GM12878 (cell line): ENCODE measurements at regions not wholly inside any gene's neighbourhood (a gene's known extent, or its start where the extent isn't known, plus 50 kb on each side); places are given as distances from the start of the nearest gene placed in this dataset.

ENCODE experiments used
- ATAC-seq: fragments of 200-7000 bp; cut with Tn5 transposase; 3 replicates; pipeline ENCODE4 v1.9.1; 2020; ENCODE audit warnings: mild to moderate bottlenecking, moderate library complexity
- BruUV-seq: library from RNA; stranded (reverse); fragments of 400-500 nt; replicated peaks from 2 replicates; lab custom pipeline; 2021; lab: Mats Ljungman, UMichigan
- CTCF ChIA-PET: fragments of 300-600 bp; sonication (Branson Sonifier 250); formaldehyde crosslinking; extraction: SDS; loops from one replicate; lab custom pipeline; 2021; ENCODE audit warnings: inconsistent platforms; lab: Yijun Ruan, JAX
- POLR2A ChIA-PET: fragments of 350-600 bp; formaldehyde crosslinking; extraction: SDS; loops from one replicate; lab custom pipeline; 2021; ENCODE audit warnings: inconsistent platforms; lab: Charles Lee
- RAD21 ChIA-PET: fragments of 300-600 bp; sonication (Branson Sonifier 250); formaldehyde crosslinking; loops from one replicate; lab custom pipeline; 2023; ENCODE audit warnings: antibody characterized with exemption; ENCODE audit not compliant: unreplicated experiment; lab: Charles Lee
- SMC1A ChIA-PET: fragments of 300-600 bp; sonication (Branson Sonifier 250); formaldehyde crosslinking; loops from one replicate; lab custom pipeline; 2023; ENCODE audit not compliant: unreplicated experiment, uncharacterized antibody; lab: Charles Lee
- DNase-seq: peaks from one replicate; pipeline ENCODE4 v3.0.0-alpha.2; 2011; ENCODE audit warnings: low read depth, low spot score
- FAIRE-seq: peaks from 3 replicates; lab custom pipeline; 2011; peaks lifted over from hg19 to GRCh38; lab: Jason Lieb, UNC
- H2AFZ ChIP-seq: 2 replicates; pipeline ENCODE4 v1.6.0; 2011; ENCODE audit warnings: low read depth, low read length, control low read depth; ENCODE audit not compliant: control insufficient read depth
- H3K27ac ChIP-seq: 2 replicates; pipeline ENCODE4 v1.5.1; 2011; ENCODE audit warnings: control low read depth; ENCODE audit not compliant: control insufficient read depth, insufficient read depth
- H3K27me3 ChIP-seq, 2 experiments: replicated peaks in 1 of 2; 2 replicates each; pipeline versions ENCODE4 v1.6.0 to v1.6.1; 2011; ENCODE audit warnings: low read length in 1 of 2; ENCODE audit not compliant: control insufficient read depth in 2 of 2, insufficient read depth in 2 of 2
- H3K36me3 ChIP-seq, 2 experiments: 2 replicates each; pipeline ENCODE4 v1.5.1; 2011; ENCODE audit warnings: low read length in 1 of 2; ENCODE audit not compliant: control insufficient read depth in 2 of 2, insufficient read depth in 2 of 2
- H3K4me1 ChIP-seq: 2 replicates; pipeline ENCODE4 v1.6.1; 2011; ENCODE audit warnings: mild to moderate bottlenecking, low read length, moderate library complexity, mixed read lengths; ENCODE audit not compliant: control insufficient read depth, insufficient read depth
- H3K4me2 ChIP-seq: 2 replicates; pipeline ENCODE4 v1.6.0; 2011; ENCODE audit warnings: control low read depth; ENCODE audit not compliant: control insufficient read depth, insufficient read depth
- H3K4me3 ChIP-seq: fragments of 200-600 bp; sonication (generic); 2 replicates; pipeline ENCODE4 v1.5.1; 2016
- H3K79me2 ChIP-seq: 2 replicates; pipeline ENCODE4 v1.6.0; 2011; ENCODE audit warnings: low read length; ENCODE audit not compliant: control insufficient read depth, insufficient read depth
- H3K9ac ChIP-seq: 2 replicates; pipeline ENCODE4 v1.8.0; 2011; ENCODE audit warnings: low read length, control low read depth, mixed read lengths; ENCODE audit not compliant: control insufficient read depth, insufficient read depth
- H3K9me3 ChIP-seq: replicated peaks from 3 replicates; pipeline ENCODE4 v1.5.1; 2011; ENCODE audit warnings: mild to moderate bottlenecking, low read length; ENCODE audit not compliant: control insufficient read depth, insufficient read depth
- H4K20me1 ChIP-seq: 2 replicates; pipeline ENCODE4 v1.6.0; 2011; ENCODE audit not compliant: control insufficient read depth, insufficient read depth
- ASH2L ChIP-seq: fragments of 300-600, 200-600 bp; sonication (generic); IDR thresholded peaks from 2 replicates; pipeline ENCODE4 v1.6.1; 2017; ENCODE audit warnings: low read depth, mild to moderate bottlenecking, borderline replicate concordance
- ATF7 ChIP-seq: fragments of 450-650 bp; IDR thresholded peaks from 2 replicates; pipeline ENCODE4 v1.6.1; 2016; ENCODE audit warnings: low read depth, mild to moderate bottlenecking
- BCL11A ChIP-seq: IDR thresholded peaks from 2 replicates; pipeline ENCODE4 v1.6.1; 2011; ENCODE audit warnings: low read depth, low read length
- CBX3 ChIP-seq: fragments of 200-600 bp; sonication (generic); IDR thresholded peaks from 2 replicates; pipeline ENCODE4 v1.6.1; 2016; ENCODE audit warnings: low read depth, borderline replicate concordance
- ETV6 ChIP-seq, 2 experiments: fragments of 450-650 bp in 1 of 2; IDR thresholded peaks in 1 of 2; conservative IDR thresholded peaks in 1 of 2; 2 replicates each; pipeline ENCODE4 v1.6.1; 2014; ENCODE audit warnings: antibody characterized with exemption in 1 of 2, borderline replicate concordance in 1 of 2, low read depth in 1 of 2, mild to moderate bottlenecking in 1 of 2, moderate library complexity in 1 of 2
- HDAC2 ChIP-seq: fragments of 200-600 bp; sonication (generic); IDR thresholded peaks from 2 replicates; pipeline ENCODE4 v1.6.1; 2017
- JUNB ChIP-seq: IDR thresholded peaks from 2 replicates; pipeline ENCODE4 v1.6.1; 2016; ENCODE audit warnings: antibody characterized with exemption, mild to moderate bottlenecking
- NFYA ChIP-seq: IDR thresholded peaks from 2 replicates; pipeline ENCODE4 v1.6.1; 2011; ENCODE audit warnings: low read depth, mild to moderate bottlenecking, low read length, improper control_type of control experiment, borderline replicate concordance
- SP1 ChIP-seq: IDR thresholded peaks from one replicate; pipeline ENCODE4 v1.6.1; 2011; ENCODE audit warnings: low read depth, low read length
- SREBF2 ChIP-seq: IDR thresholded peaks from 2 replicates; pipeline ENCODE4 v1.6.1; 2012; ENCODE audit warnings: mild to moderate bottlenecking, low read length
- TCF12 ChIP-seq: IDR thresholded peaks from 2 replicates; pipeline ENCODE4 v1.6.1; 2011; ENCODE audit warnings: low read depth, mild to moderate bottlenecking, low read length
- WGBS: methylation state at CpG from one replicate; pipeline ENCODE4 v1.1.6; 2016; ENCODE audit warnings: low lambda C conversion rate; ENCODE audit not compliant: insufficient replicate concordance, insufficient coverage; ENCODE audit errors: missing lambda C conversion rate; 5-methylcytosine and 5-hydroxymethylcytosine counted together
- in situ Hi-C: fragments of 300-500 bp; cut with MboI; formaldehyde crosslinking; loops from 9 replicates; pipeline ENCODE4 v1.14.3; 2018; ENCODE audit warnings: mixed read lengths
- intact Hi-C: fragments of 100-400 bp; cut with micrococcal nuclease; formaldehyde crosslinking; loops from one replicate; pipeline ENCODE4 v1.14.2; 2022; ENCODE audit not compliant: unreplicated experiment

DNA sequence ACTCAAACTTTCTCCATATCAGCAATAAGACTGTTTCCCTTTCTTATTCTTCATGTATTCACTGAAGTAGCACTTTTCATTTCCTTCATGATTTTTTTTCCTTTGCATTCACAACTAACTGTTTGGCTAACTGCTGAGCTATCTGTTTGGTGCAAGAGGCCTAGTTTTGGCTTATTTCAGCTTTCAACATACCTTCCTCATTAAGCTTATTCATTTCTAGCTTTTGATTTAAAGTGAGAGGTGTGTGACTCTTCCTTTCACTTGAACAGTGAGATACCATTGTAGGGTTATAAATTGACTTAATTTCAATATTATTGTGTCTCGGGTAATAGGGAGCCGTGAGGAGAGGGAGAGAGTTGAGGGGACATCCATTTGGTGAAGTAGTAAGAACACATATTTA is 262.0 kb upstream of the PREP start:
- no peaks in the 10 kb centered on the region for H3K27me3 ChIP-seq
- H2AFZ ChIP-seq, result no peak overlapping the region
- in situ Hi-C loops, result no loop called here
- POLR2A ChIA-PET, result interaction anchor here (0.8 kb wide), 1 partner anchor 14 kb away, joined by 3 read pairs; no protein-coding TSS in a partner anchor
- TF ChIP-seq ASH2L (no peak), NFYA (no peak), JUNB (no peak), ATF7 (no peak), BCL11A (no peak), SP1 (no peak), SREBF2 (no peak), ETV6 (conservative IDR thresholded peaks at IDR 0.05 in 1 of 2, IDR thresholded peaks at IDR 0.05 in 1 of 2; ENCODE audit: borderline replicate concordance in 1 of 2, low read depth in 1 of 2) (no peak), HDAC2 (no peak), TCF12 (no peak), CBX3 (no peak)
- TF ChIP-seq, all 136 proteins: peak for 0
- peaks cover 4% of the 10 kb centered on the region; the same call in 2 of the 3 replicates for H3K9me3 ChIP-seq
- DNase-seq (no peak), ATAC-seq (no peak), FAIRE-seq (no peak)
- no peaks in the 10 kb centered on the region for H3K36me3 ChIP-seq
- BruUV-seq, result no TSS peak
- no peaks in the 10 kb centered on the region for H3K79me2 ChIP-seq
- no peak overlapping the region for H3K9ac ChIP-seq
- intact Hi-C loops, result no loop called here
- no peaks in the 10 kb centered on the region for H3K4me1 ChIP-seq
- CTCF ChIA-PET, result interaction anchor here (0.6 to 1.2 kb wide), 2 partner anchors 12 to 43 kb away, joined by 3 read pairs; no protein-coding TSS in a partner anchor
- SMC1A ChIA-PET, result interaction anchor here (0.6 to 2.4 kb wide), 5 partner anchors 12 to 434 kb away, joined by 3 to 6 read pairs (median 4); no protein-coding TSS in a partner anchor
- H3K4me3 ChIP-seq, result no peak overlapping the region
- RAD21 ChIA-PET, result no interaction called here
- WGBS, result 12% methylated on average over 2 of the region's 2 CpGs
- no peak overlapping the region for H3K4me2 ChIP-seq
- no peaks in the 10 kb centered on the region for H4K20me1 ChIP-seq
- no peak overlapping the region for H3K27ac ChIP-seq
